ENCODE measurements at regions not wholly inside any gene's neighbourhood (a gene's known extent, or its start where the extent isn't known, plus 50 kb on each side); places are given as distances from the start of the nearest gene placed in this dataset.

DNA sequence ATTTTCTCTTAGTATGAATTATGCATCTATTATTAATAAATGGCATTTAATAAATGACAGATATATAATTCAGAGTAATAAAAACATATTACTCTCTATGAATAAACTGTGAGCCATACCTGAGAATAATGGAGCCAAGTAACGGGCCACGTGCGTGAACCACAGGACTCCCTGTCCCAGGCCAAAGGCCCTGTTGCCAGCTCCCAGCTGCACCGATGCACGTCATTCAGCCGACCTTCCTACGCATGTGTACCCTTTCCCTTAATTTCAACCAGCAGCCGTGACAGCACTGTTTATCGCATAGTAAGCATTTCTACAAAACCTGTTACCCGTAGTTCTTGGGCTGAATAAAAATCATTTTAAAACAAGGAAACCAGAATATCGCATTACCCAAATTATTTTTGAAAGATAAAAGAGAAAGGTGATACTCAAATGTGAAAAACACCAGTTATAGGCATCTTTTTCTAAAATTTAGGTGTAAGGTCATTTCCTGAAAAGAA lies 827.2 kb upstream of the FRG1 start:
- TF ChIP-seq CTCF (IDR thresholded peaks at IDR 0.05), result no peak
- Histone ChIP-seq H3K4me3 (ENCODE audit: low read depth in 1 of 2, low read length in 1 of 2) (no peak overlapping the region), H3K27me3 (no peaks in the 10 kb centered on the region), H3K9me3 (no peaks in the 10 kb centered on the region), H3K36me3 (no peaks in the 10 kb centered on the region), H3K27ac (no peak overlapping the region), H3K4me1 (ENCODE audit: control insufficient read depth in 1 of 2, insufficient read depth in 1 of 2, low read depth in 1 of 2, low read length in 1 of 2) (no peaks in the 10 kb centered on the region)

DNA sequence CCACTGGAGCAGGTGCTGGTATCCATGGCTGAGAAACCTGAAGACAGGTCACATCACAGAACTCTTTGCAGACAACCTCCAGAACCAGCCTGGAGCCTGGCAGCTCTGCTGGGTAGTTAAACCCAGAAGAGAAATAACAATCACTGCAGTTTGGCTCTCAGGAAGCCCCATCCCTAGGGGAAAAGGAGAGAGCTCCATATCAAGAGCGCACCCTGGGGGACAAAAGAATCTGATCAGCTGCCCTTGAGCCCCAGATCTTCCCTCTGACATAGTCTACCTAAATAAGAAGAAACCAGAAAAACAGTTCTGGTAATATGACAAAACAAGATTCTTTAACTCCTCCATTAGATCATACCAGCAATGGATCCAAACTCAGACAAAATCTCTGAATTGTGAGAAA lies 823.2 kb upstream of the FRG1 start:
- no peak for TF ChIP-seq CTCF (IDR thresholded peaks at IDR 0.05)
- Histone ChIP-seq H3K36me3 (no peaks in the 10 kb centered on the region), H3K4me3 (ENCODE audit: low read depth in 1 of 2, low read length in 1 of 2) (no peak overlapping the region), H3K27me3 (no peaks in the 10 kb centered on the region), H3K9me3 (no peaks in the 10 kb centered on the region), H3K4me1 (ENCODE audit: control insufficient read depth in 1 of 2, insufficient read depth in 1 of 2, low read depth in 1 of 2, low read length in 1 of 2) (no peaks in the 10 kb centered on the region), H3K27ac (no peak overlapping the region)

DNA sequence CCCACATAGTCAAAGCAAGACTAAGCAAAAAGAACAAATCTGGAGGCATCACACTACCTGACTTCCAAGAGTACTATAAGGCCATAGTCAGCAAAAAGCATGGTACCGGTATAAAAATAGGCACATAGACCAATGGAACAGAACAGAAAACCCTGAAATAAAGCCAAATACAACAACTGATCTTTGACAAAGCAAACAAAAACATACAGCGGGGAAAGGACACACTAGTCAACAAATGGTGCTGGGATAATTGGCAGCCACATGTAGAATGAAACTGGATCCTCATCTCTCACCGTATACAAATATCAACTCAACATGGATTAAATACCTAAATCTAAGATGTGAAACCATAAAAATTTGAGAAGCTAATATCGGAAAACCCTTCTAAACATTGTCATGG lies 819.3 kb upstream of the FRG1 start:
- H3K27me3 ChIP-seq, result no peaks in the 10 kb centered on the region
- H3K4me1 ChIP-seq (ENCODE audit: control insufficient read depth in 1 of 2, insufficient read depth in 1 of 2, low read depth in 1 of 2, low read length in 1 of 2), result no peaks in the 10 kb centered on the region
- no peak overlapping the region for H3K4me3 ChIP-seq (ENCODE audit: low read depth in 1 of 2, low read length in 1 of 2)
- no peak for TF ChIP-seq CTCF (IDR thresholded peaks at IDR 0.05)
- H3K27ac ChIP-seq, result no peak overlapping the region
- no peaks in the 10 kb centered on the region for H3K36me3 ChIP-seq
- no peaks in the 10 kb centered on the region for H3K9me3 ChIP-seq

DNA sequence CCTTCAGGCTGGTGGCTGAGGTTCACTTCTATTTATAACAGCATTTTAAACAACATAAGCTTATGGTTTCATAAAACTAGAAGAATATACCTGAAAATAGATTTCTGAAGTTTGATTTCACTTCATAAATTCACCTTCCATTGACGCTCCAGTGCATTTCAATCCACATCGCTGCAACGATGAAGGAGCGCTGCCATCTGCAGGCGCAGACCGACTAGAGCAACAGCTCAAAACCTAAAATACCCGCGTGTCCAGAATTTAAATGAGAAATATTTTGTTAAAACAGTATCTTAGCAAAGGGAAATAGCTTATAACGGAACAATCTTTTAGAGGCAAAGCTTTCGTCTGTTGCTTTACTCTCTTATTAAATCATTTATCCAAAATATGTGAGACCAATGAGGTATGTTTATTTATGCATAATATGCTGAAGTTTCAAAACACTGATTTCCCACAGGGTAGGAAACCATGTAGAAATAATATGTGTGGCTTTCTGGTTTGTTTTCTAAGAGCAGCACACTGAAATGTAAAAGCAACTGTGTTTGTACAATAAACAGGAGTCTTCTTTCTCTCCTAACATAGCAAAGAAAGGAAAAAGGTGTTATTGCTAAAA lies 816.4 kb upstream of the FRG1 start:
- TF ChIP-seq CTCF (IDR thresholded peaks at IDR 0.05), result no peak
- H3K27ac ChIP-seq, result no peak overlapping the region
- no peaks in the 10 kb centered on the region for H3K27me3 ChIP-seq
- no peaks in the 10 kb centered on the region for H3K9me3 ChIP-seq
- H3K4me3 ChIP-seq (ENCODE audit: low read depth in 1 of 2, low read length in 1 of 2), result no peak overlapping the region
- H3K36me3 ChIP-seq, result no peaks in the 10 kb centered on the region
- H3K4me1 ChIP-seq (ENCODE audit: control insufficient read depth in 1 of 2, insufficient read depth in 1 of 2, low read depth in 1 of 2, low read length in 1 of 2), result no peaks in the 10 kb centered on the region

GRCh38 chr4:189124791-189125190 lies 815.9 kb upstream of the FRG1 start:
- H3K36me3 ChIP-seq, result no peaks in the 10 kb centered on the region
- no peak for TF ChIP-seq CTCF (IDR thresholded peaks at IDR 0.05)
- no peak overlapping the region for H3K27ac ChIP-seq
- H3K4me3 ChIP-seq (ENCODE audit: low read depth in 1 of 2, low read length in 1 of 2), result no peak overlapping the region
- no peaks in the 10 kb centered on the region for H3K27me3 ChIP-seq
- no peaks in the 10 kb centered on the region for H3K4me1 ChIP-seq (ENCODE audit: control insufficient read depth in 1 of 2, insufficient read depth in 1 of 2, low read depth in 1 of 2, low read length in 1 of 2)
- H3K9me3 ChIP-seq, result no peaks in the 10 kb centered on the region

Data from neutrophil (primary cell).